ENCODE measurements at regions not wholly inside any gene's neighbourhood (a gene's known extent, or its start where the extent isn't known, plus 50 kb on each side); places are given as distances from the start of the nearest gene placed in this dataset.

GRCh38 chr15:91733661-91734060, 119.8 kb upstream of the SLCO3A1 start:
- intact Hi-C loops (cut with DNase I): no loop called here
- ATAC-seq: no peak
- Histone ChIP-seq H3K9me3 (peaks cover 0 to 9% (median 0%) of the 10 kb centered on the region in 12 donors), H3K4me1 (no peaks in the 10 kb centered on the region), H3K27me3 (no peaks in the 10 kb centered on the region), H3K4me3 (no peak overlapping the region), H3K36me3 (no peaks in the 10 kb centered on the region), H3K27ac (no peak overlapping the region)
- TF ChIP-seq CTCF (IDR thresholded peaks at IDR 0.05): no peak
- no peak for TF ChIP-seq POLR2A (IDR thresholded peaks at IDR 0.05)
- DNase-seq: no peak
- WGBS, 4 donors: 81 to 92% (median 91%) methylated on average over 6 of the region's 6 CpGs

- TF ChIP-seq POLR2A (IDR thresholded peaks at IDR 0.05): no peak
- TF ChIP-seq CTCF (IDR thresholded peaks at IDR 0.05): no peak
- H3K36me3 ChIP-seq: no peaks in the 10 kb centered on the region
- H3K27me3 ChIP-seq: peaks cover 0 to 2% (median 0%) of the 10 kb centered on the region in 9 donors
- H3K27ac ChIP-seq: no peak overlapping the region
- no peak for DNase-seq
- intact Hi-C loops (cut with DNase I): no loop called here
- no peaks in the 10 kb centered on the region for H3K9me3 ChIP-seq
- 67 to 77% (median 71%) methylated on average over 13 of the region's 13 CpGs for WGBS, 4 donors
- no peak overlapping the region for H3K4me3 ChIP-seq
- H3K4me1 ChIP-seq: no peaks in the 10 kb centered on the region
- ATAC-seq: no peak
Measured at GRCh38 chr15:91737151-91737818, 116.2 kb upstream of the SLCO3A1 start.

- no peaks in the 10 kb centered on the region for H3K4me1 ChIP-seq
- TF ChIP-seq CTCF (IDR thresholded peaks at IDR 0.05) (no peak), POLR2A (IDR thresholded peaks at IDR 0.05) (no peak)
- intact Hi-C loops (cut with DNase I): no loop called here
- ATAC-seq: no peak
- no peak overlapping the region for H3K4me3 ChIP-seq
- 79 to 88% (median 84%) methylated on average over 7 of the region's 7 CpGs for WGBS, 4 donors
- no peak for DNase-seq
- H3K27me3 ChIP-seq: peaks cover 0 to 2% (median 0%) of the 10 kb centered on the region in 9 donors
- H3K27ac ChIP-seq: no peak overlapping the region
- H3K9me3 ChIP-seq: no peaks in the 10 kb centered on the region
- H3K36me3 ChIP-seq: no peaks in the 10 kb centered on the region
Measured at GRCh38 chr15:91741986-91742385, 111.5 kb upstream of the SLCO3A1 start.

- DNase-seq: no peak
- WGBS, 4 donors: 69 to 78% (median 70%) methylated on average over 2 of the region's 2 CpGs
- Histone ChIP-seq H3K36me3 (no peaks in the 10 kb centered on the region), H3K9me3 (no peaks in the 10 kb centered on the region), H3K27ac (no peak overlapping the region), H3K27me3 (no peaks in the 10 kb centered on the region), H3K4me3 (no peak overlapping the region), H3K4me1 (no peaks in the 10 kb centered on the region)
- intact Hi-C loops (cut with DNase I): no loop called here
- TF ChIP-seq POLR2A (IDR thresholded peaks at IDR 0.05): no peak
- TF ChIP-seq CTCF (IDR thresholded peaks at IDR 0.05): no peak
- ATAC-seq: no peak
Measured at GRCh38 chr15:91751611-91752010, 101.9 kb upstream of the SLCO3A1 start.

All from heart left ventricle (tissue), 16 donors.